Activated CD4-positive, alpha-beta T cell treated with anti-CD3 and anti-CD28 coated beads, Interleukin-2, amount 10 ng/mL, durations not matched to agents 24 days and 14 days (primary cell): ENCODE measurements at regions not wholly inside any gene's neighbourhood (a gene's known extent, or its start where the extent isn't known, plus 50 kb on each side); places are given as distances from the start of the nearest gene placed in this dataset.

Experiments used
- DNase-seq: peaks from one replicate; pipeline ENCODE4 v3.0.0; 2022
- H3K27ac Mint-ChIP-seq: one replicate; pipeline ENCODE4 v1.8.0; 2022; ENCODE audit warnings: mild to moderate bottlenecking, mixed read lengths
- H3K27me3 Mint-ChIP-seq: one replicate; pipeline ENCODE4 v1.8.0; 2022; ENCODE audit warnings: mixed read lengths
- H3K36me3 Mint-ChIP-seq: one replicate; pipeline ENCODE4 v1.8.0; 2022; ENCODE audit warnings: low read depth, mild to moderate bottlenecking, mixed read lengths
- H3K4me1 Mint-ChIP-seq: one replicate; pipeline ENCODE4 v1.8.0; 2021; ENCODE audit warnings: mixed read lengths
- H3K4me3 Mint-ChIP-seq: one replicate; pipeline ENCODE4 v1.8.0; 2022; ENCODE audit warnings: mild to moderate bottlenecking, moderate library complexity, mixed read lengths
- H3K9me3 Mint-ChIP-seq: one replicate; pipeline ENCODE4 v1.8.0; 2021; ENCODE audit warnings: mixed read lengths
- intact Hi-C: fragments of 100-400 bp; cut with micrococcal nuclease; formaldehyde crosslinking; loops from one replicate; pipeline ENCODE4 v1.15.1; 2023

DNA sequence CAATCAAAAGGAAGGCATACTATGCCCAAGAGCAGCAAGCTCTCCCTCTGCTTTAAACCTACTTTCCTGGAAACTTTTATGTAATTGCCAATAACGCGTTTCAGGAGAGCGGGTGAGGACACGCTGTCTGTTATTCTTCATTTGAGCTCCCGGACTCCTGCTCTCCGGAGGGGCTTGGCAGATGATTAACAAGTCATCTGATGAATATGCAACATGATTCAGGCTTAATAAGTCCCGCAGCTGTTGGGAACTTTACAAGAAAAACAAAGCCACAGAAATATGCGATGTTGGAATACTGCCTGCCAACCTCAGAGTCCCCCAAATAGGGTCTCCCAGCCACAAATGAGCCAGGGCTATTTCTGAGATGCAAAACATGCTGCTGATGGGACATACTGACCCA lies 348.0 kb downstream of the GPAM start:
- Mint-ChIP-seq H3K27ac (no peak overlapping the region), H3K9me3 (no peaks in the 10 kb centered on the region), H3K27me3 (no peaks in the 10 kb centered on the region), H3K36me3 (no peaks in the 10 kb centered on the region), H3K4me3 (no peak overlapping the region), H3K4me1 (no peaks in the 10 kb centered on the region)
- intact Hi-C loops: no loop called here
- DNase-seq: no peak

GRCh38 chr10:111836064-111836463 lies 347.5 kb downstream of the GPAM start:
- intact Hi-C loops: no loop called here
- H3K36me3 Mint-ChIP-seq: no peaks in the 10 kb centered on the region
- no peak for DNase-seq
- no peaks in the 10 kb centered on the region for H3K4me1 Mint-ChIP-seq
- H3K27ac Mint-ChIP-seq: no peak overlapping the region
- no peak overlapping the region for H3K4me3 Mint-ChIP-seq
- no peaks in the 10 kb centered on the region for H3K27me3 Mint-ChIP-seq
- H3K9me3 Mint-ChIP-seq: no peaks in the 10 kb centered on the region

GRCh38 chr10:111836571-111836970 lies 347.0 kb downstream of the GPAM start:
- Mint-ChIP-seq H3K27ac (no peak overlapping the region), H3K9me3 (no peaks in the 10 kb centered on the region), H3K36me3 (no peaks in the 10 kb centered on the region), H3K4me1 (no peaks in the 10 kb centered on the region), H3K4me3 (no peak overlapping the region), H3K27me3 (no peaks in the 10 kb centered on the region)
- intact Hi-C loops: no loop called here
- no peak for DNase-seq

DNA sequence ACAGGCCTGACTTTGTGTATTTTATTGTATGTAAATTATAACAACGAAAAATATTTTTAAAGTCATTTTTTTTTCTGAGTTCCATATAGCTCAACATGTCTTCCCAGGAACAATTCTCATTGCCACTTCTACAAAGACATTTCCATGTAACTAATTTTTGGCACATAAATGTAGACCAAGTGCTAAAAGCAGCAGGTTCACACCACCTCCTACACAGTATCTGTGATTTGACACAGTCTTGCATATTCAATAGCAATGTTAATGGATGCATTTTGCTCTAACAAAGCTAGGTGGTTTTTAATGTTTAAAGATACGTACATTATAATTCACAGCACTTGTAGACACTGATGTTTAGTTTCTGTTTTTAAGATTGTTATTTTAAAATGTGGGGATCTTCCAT lies 346.5 kb downstream of the GPAM start:
- no peak overlapping the region for H3K27ac Mint-ChIP-seq
- no peak for DNase-seq
- no peaks in the 10 kb centered on the region for H3K4me1 Mint-ChIP-seq
- no peak overlapping the region for H3K4me3 Mint-ChIP-seq
- intact Hi-C loops: no loop called here
- H3K27me3 Mint-ChIP-seq: no peaks in the 10 kb centered on the region
- H3K36me3 Mint-ChIP-seq: no peaks in the 10 kb centered on the region
- H3K9me3 Mint-ChIP-seq: no peaks in the 10 kb centered on the region

DNA sequence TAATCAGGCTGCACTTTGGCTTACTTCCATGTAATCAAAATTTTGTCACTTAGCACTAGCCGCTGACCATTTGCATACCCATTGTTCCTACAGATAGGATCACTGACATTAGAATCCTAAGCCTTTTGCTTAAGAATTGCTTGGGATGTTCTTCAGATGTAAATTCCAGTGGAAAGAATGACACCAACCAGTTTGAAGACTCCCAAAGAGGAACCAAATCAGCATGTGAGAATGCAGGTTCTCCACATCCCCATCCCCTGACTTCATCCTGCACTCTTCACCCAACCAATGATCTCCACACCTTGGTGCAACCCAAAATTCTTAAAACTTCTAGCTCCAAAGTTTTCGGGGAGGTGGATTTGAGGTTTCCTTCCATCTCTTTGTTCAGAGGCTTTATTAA lies 345.6 kb downstream of the GPAM start:
- no peaks in the 10 kb centered on the region for H3K4me1 Mint-ChIP-seq
- H3K9me3 Mint-ChIP-seq: no peaks in the 10 kb centered on the region
- H3K36me3 Mint-ChIP-seq: no peaks in the 10 kb centered on the region
- intact Hi-C loops: no loop called here
- no peak overlapping the region for H3K4me3 Mint-ChIP-seq
- no peaks in the 10 kb centered on the region for H3K27me3 Mint-ChIP-seq
- no peak overlapping the region for H3K27ac Mint-ChIP-seq
- no peak for DNase-seq

GRCh38 chr10:111840546-111840945 lies 343.0 kb downstream of the GPAM start:
- intact Hi-C loops: no loop called here
- no peaks in the 10 kb centered on the region for H3K27me3 Mint-ChIP-seq
- H3K4me1 Mint-ChIP-seq: no peaks in the 10 kb centered on the region
- no peak for DNase-seq
- H3K36me3 Mint-ChIP-seq: no peaks in the 10 kb centered on the region
- H3K4me3 Mint-ChIP-seq: no peak overlapping the region
- H3K27ac Mint-ChIP-seq: no peak overlapping the region
- no peaks in the 10 kb centered on the region for H3K9me3 Mint-ChIP-seq

DNA sequence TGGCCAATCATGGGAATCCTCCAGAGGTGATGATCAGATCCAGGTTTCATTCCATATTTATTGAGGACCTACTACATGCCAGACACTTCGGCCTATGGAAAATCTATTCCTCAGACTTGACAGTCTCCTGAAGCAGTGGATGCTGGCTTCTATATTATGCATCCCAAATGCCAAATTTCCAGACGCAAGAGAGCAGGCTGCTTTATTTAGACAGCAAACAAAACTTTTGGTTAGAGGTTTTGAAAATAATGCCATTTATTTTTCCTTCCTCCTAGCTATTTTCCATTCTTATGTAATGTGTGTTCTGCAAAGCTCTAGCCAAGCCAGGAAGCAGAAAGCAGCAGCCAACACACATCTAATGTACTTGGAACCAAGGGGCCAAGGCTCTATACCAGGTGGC lies 330.8 kb downstream of the GPAM start:
- no peak for DNase-seq
- peaks cover 2% of the 10 kb centered on the region for H3K9me3 Mint-ChIP-seq

DNA sequence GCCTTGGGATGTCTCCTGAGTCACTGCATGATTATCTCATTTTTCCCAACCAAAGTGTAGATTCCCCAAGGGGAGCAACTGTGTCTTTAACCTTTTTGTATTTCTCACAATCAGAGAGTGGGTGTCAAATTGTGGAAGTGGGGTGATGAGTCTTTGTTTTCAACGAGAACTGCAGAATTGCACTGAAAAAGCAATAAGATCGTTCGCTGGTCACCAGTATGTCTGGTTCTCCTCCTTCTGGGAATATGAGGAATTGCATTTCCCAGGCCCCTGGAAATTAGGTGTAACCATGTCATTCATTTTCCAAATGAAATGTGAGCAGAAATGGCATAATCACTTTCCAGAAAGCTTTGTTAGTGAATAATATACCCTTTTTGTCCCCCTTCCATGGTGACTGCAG lies 326.9 kb downstream of the GPAM start:
- H3K27me3 Mint-ChIP-seq: no peaks in the 10 kb centered on the region
- DNase-seq: no peak
- no peaks in the 10 kb centered on the region for H3K9me3 Mint-ChIP-seq
- no peak overlapping the region for H3K4me3 Mint-ChIP-seq
- intact Hi-C loops: no loop called here
- H3K27ac Mint-ChIP-seq: no peak overlapping the region
- H3K4me1 Mint-ChIP-seq: no peaks in the 10 kb centered on the region
- H3K36me3 Mint-ChIP-seq: no peaks in the 10 kb centered on the region

More for the DNA sequence above, 330.8 kb downstream of the GPAM start:
- H3K4me3 Mint-ChIP-seq: no peak overlapping the region
- no peaks in the 10 kb centered on the region for H3K36me3 Mint-ChIP-seq
- H3K27ac Mint-ChIP-seq: no peak overlapping the region
- no peaks in the 10 kb centered on the region for H3K27me3 Mint-ChIP-seq
- intact Hi-C loops: no loop called here
- H3K4me1 Mint-ChIP-seq: no peaks in the 10 kb centered on the region

DNA sequence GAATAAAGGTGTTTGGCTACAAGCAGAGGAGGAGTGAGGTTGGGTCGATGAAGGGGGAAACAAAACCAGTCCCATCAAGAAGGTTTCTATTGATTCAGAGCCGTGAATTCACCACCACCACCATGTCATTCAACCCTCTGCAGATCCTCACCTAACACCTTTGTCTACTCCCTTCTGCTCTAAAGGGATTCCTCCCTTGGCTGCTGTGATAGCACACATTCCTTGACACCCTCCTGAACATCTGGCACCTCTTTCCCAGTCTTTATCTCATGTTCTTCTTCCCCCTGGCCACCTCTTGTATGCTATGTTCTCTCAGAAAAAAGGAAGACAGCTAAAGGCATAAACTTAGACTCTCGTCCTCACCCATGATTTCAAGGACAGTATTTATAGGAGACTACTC lies 318.0 kb downstream of the GPAM start:
- Mint-ChIP-seq H3K4me1 (no peaks in the 10 kb centered on the region), H3K27me3 (no peaks in the 10 kb centered on the region), H3K4me3 (no peak overlapping the region), H3K9me3 (no peaks in the 10 kb centered on the region), H3K27ac (no peak overlapping the region), H3K36me3 (no peaks in the 10 kb centered on the region)
- intact Hi-C loops: no loop called here
- no peak for DNase-seq

DNA sequence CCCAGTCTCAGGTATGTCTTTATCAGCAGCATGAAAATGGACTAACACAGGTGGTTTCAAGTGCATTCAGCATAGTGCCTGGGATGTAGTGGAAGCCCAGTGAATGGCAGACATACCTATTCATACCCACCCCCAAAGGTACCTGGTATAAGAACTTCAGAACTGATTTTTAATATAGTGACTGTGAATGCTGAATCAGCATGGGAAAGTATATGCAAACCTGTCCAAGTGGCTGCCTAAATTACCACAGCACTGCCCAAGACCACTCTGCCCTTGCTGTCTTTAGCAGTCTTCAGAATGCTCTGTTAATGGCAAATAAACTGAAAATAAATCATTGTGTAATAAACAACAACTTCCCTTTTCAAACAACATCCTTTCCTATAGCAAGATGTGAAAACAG lies 312.1 kb downstream of the GPAM start:
- intact Hi-C loops: loop anchor here (10.0 kb wide), 1 partner anchor 463 kb away; no protein-coding TSS in a partner anchor
- no peaks in the 10 kb centered on the region for H3K36me3 Mint-ChIP-seq

GRCh38 chr10:111872591-111872990 lies 311.0 kb downstream of the GPAM start:
- no peaks in the 10 kb centered on the region for H3K27me3 Mint-ChIP-seq
- no peaks in the 10 kb centered on the region for H3K9me3 Mint-ChIP-seq
- intact Hi-C loops: loop anchor here (10.0 kb wide), 1 partner anchor 462 kb away; no protein-coding TSS in a partner anchor
- no peak overlapping the region for H3K4me3 Mint-ChIP-seq
- DNase-seq: no peak
- no peaks in the 10 kb centered on the region for H3K36me3 Mint-ChIP-seq
- H3K27ac Mint-ChIP-seq: no peak overlapping the region
- H3K4me1 Mint-ChIP-seq: no peaks in the 10 kb centered on the region

More for the DNA sequence above, 312.1 kb downstream of the GPAM start:
- Mint-ChIP-seq H3K4me1 (no peaks in the 10 kb centered on the region), H3K4me3 (no peak overlapping the region), H3K9me3 (no peaks in the 10 kb centered on the region), H3K27ac (no peak overlapping the region), H3K27me3 (no peaks in the 10 kb centered on the region)
- DNase-seq: no peak

GRCh38 chr10:111873041-111873440 lies 310.5 kb downstream of the GPAM start:
- H3K27ac Mint-ChIP-seq: no peak overlapping the region
- H3K27me3 Mint-ChIP-seq: no peaks in the 10 kb centered on the region
- H3K9me3 Mint-ChIP-seq: peaks cover 2% of the 10 kb centered on the region
- DNase-seq: no peak
- intact Hi-C loops: loop anchor here (10.0 kb wide), 1 partner anchor 462 kb away; no protein-coding TSS in a partner anchor
- H3K36me3 Mint-ChIP-seq: no peaks in the 10 kb centered on the region
- H3K4me1 Mint-ChIP-seq: no peaks in the 10 kb centered on the region
- H3K4me3 Mint-ChIP-seq: no peak overlapping the region

DNA sequence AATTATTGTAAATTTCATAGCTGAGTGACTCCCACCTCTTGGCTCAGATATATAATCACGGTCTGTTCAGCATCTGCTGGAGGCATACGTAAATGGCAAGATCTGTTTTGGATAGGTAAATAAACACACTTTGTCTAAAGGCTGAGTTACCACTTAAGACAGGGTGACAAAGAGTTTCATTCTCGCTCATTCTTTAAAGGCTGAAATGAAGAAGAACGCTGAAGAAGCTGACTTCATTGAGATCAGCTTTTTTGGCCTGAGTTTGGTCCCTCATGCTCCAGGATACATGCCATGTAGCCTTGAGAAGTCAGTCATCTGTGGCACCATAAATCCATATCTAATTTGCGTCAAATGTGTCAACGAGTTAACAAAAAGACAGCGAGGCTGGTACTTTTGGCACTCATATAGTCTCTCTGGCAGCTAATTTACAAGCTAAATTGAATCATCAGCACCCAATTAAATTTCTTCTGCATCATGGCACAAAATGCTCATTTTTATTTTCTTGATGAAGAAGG lies 309.9 kb downstream of the GPAM start:
- no peaks in the 10 kb centered on the region for H3K36me3 Mint-ChIP-seq
- H3K27ac Mint-ChIP-seq: no peak overlapping the region
- H3K27me3 Mint-ChIP-seq: no peaks in the 10 kb centered on the region
- peaks cover 4% of the 10 kb centered on the region for H3K9me3 Mint-ChIP-seq
- DNase-seq: no peak
- no peaks in the 10 kb centered on the region for H3K4me1 Mint-ChIP-seq
- no peak overlapping the region for H3K4me3 Mint-ChIP-seq
- intact Hi-C loops: loop anchor here (10.0 kb wide), 1 partner anchor 461 kb away; no protein-coding TSS in a partner anchor

GRCh38 chr10:111874576-111874975 lies 309.0 kb downstream of the GPAM start:
- intact Hi-C loops: loop anchor here (10.0 kb wide), 1 partner anchor 460 kb away; no protein-coding TSS in a partner anchor
- H3K27ac Mint-ChIP-seq: no peak overlapping the region

DNA sequence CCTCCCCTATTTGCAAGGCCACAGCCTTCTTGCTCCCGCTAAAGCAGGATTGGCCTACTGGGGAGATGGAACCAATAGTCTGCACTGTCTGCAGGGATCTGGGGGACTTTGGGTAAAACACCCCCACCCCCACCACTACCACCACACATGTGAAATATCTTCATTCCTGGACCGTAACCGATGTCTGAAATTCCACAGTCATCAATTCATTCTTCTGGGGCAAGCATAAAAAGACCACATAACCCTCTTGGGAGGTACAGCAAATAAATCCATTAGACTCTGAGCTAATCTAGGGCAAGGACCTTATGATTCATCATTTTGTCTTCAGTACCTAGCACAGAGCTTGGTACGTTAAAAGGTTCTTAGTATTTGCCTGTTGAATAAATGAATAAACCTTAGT lies 307.8 kb downstream of the GPAM start:
- Mint-ChIP-seq H3K27me3 (no peaks in the 10 kb centered on the region), H3K27ac (no peak overlapping the region), H3K4me1 (no peaks in the 10 kb centered on the region), H3K36me3 (no peaks in the 10 kb centered on the region), H3K9me3 (peaks cover 4% of the 10 kb centered on the region), H3K4me3 (no peak overlapping the region)
- DNase-seq: no peak
- intact Hi-C loops: loop anchor here (10.0 kb wide), 1 partner anchor 459 kb away; no protein-coding TSS in a partner anchor

More at GRCh38 chr10:111874576-111874975, 309.0 kb downstream of the GPAM start:
- H3K27me3 Mint-ChIP-seq: no peaks in the 10 kb centered on the region
- no peaks in the 10 kb centered on the region for H3K36me3 Mint-ChIP-seq
- H3K4me1 Mint-ChIP-seq: no peaks in the 10 kb centered on the region
- peaks cover 4% of the 10 kb centered on the region for H3K9me3 Mint-ChIP-seq
- DNase-seq: no peak
- H3K4me3 Mint-ChIP-seq: no peak overlapping the region
